AG04450 (cell line): ENCODE measurements at regions not wholly inside any gene's neighbourhood (a gene's known extent, or its start where the extent isn't known, plus 50 kb on each side); places are given as distances from the start of the nearest gene placed in this dataset.

ENCODE experiments used
- CTCF ChIA-PET: fragments of 300-600, 350-600 bp; formaldehyde crosslinking; extraction: SDS; loops from one replicate; lab custom pipeline; 2022; ENCODE audit warnings: antibody characterized with exemption, inconsistent platforms; lab: Charles Lee
- POLR2A ChIA-PET: fragments of 350-600 bp; formaldehyde crosslinking; extraction: SDS; loops from one replicate; lab custom pipeline; 2021; ENCODE audit warnings: antibody characterized with exemption, inconsistent platforms; lab: Yijun Ruan, JAX
- DNase-seq: peaks from one replicate; pipeline ENCODE4 v3.0.0-alpha.2; 2011; ENCODE audit warnings: low read depth, low spot score
- H3K27ac ChIP-seq: one replicate; pipeline ENCODE4 v1.5.1; 2012; ENCODE audit warnings: low read depth, low read length, control low read depth
- H3K27me3 ChIP-seq: one replicate; pipeline ENCODE4 v1.6.0; 2012; ENCODE audit warnings: low read length; ENCODE audit not compliant: control insufficient read depth, insufficient read depth
- H3K4me3 ChIP-seq: 2 replicates; pipeline ENCODE4 v1.5.1; 2011; ENCODE audit warnings: mild to moderate bottlenecking, low read depth, low read length, control low read depth
- H3K9me3 ChIP-seq: 2 replicates; pipeline ENCODE4 v1.5.1; 2012; ENCODE audit warnings: low read length; ENCODE audit not compliant: control insufficient read depth, insufficient read depth
- CTCF ChIP-seq: IDR thresholded peaks from 2 replicates; pipeline ENCODE4 v1.5.1; 2011; ENCODE audit warnings: low read depth, low read length, control low read depth, inconsistent platforms

DNA sequence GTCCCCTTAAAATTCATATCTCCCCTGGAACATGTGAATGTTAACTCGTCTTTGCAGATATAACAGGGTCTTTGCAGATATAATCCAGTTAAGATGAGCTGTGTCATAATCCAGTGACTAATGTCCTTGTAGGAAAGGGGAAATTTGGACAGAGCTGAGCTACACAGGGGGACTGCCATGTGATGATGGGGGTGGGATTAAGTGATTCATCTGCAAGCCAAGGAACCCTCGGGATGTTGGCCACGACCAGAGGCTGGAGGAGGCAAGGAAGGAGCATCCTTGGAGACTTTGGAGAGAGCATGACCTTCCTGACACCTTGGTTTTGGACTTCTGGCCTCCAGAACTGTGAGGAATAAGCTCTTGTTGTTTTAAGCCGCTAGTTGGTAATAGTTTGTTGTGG lies 153.9 kb upstream of the PCBD1 start:
- H3K9me3 ChIP-seq = no peaks in the 10 kb centered on the region; the same call in 1 of the 2 replicates
- H3K27ac ChIP-seq = no peak overlapping the region
- H3K4me3 ChIP-seq = no peak overlapping the region
- ChIA-PET CTCF (no interaction called here), POLR2A (no interaction called here)
- H3K27me3 ChIP-seq = peaks cover 33% of the 10 kb centered on the region
- no peak for DNase-seq
- no peak for TF ChIP-seq CTCF

DNA sequence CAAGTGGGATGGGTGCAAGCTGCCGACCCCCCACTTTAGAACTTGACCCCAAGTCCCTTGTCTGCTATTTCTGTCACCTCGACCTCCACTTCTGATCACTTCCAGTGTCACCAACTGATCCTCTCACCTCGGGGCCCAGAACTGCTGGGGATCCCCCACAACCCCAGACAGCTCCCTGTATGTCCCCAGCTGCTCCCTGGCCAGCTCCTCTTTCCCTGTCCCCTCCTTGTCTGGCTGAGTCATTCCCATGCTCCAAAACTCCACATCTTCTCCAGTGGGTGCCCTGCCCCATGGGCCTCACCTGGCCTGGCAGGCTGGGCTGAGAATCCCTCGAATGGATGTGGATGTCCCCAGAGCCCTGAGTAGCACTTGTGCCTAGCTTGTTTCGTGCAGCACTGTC lies 154.3 kb upstream of the PCBD1 start:
- Histone ChIP-seq H3K4me3 (no peak overlapping the region), H3K27ac (no peak overlapping the region), H3K9me3 (no peaks in the 10 kb centered on the region; the same call in 1 of the 2 replicates), H3K27me3 (peaks cover 36% of the 10 kb centered on the region)
- DNase-seq = no peak
- ChIA-PET CTCF (no interaction called here), POLR2A (no interaction called here)
- no peak for TF ChIP-seq CTCF

DNA sequence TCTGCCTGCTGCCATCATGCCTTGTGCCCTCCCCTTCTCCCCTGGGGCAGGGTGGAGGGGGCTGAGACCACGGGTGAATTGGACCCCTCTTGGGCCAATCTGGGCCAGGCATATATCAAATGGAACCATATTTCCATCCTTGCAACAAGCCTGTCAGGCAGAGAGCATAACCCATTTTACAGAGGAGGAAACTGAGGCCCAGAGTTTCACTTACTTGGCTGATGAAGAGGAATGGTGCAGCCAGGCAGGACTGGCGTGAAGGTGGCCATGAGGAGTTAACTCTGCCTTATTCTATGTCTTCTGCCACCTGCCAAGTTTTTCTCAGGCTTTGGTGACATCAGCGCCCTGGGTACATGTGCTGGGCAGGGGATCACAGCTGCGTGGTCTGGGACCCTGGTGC lies 155.5 kb upstream of the PCBD1 start:
- POLR2A ChIA-PET = no interaction called here
- no peak for TF ChIP-seq CTCF
- no peak overlapping the region for H3K4me3 ChIP-seq
- H3K9me3 ChIP-seq = no peaks in the 10 kb centered on the region; the same call in 1 of the 2 replicates
- H3K27me3 ChIP-seq = peaks cover 36% of the 10 kb centered on the region
- CTCF ChIA-PET = no interaction called here
- no peak for DNase-seq
- H3K27ac ChIP-seq = no peak overlapping the region

- POLR2A ChIA-PET = no interaction called here
- CTCF ChIA-PET = no interaction called here
- DNase-seq = no peak
These were observed 156.4 kb upstream of the PCBD1 start for GRCh38 chr10:71044720-71045119.

More at GRCh38 chr10:71044720-71045119, 156.4 kb upstream of the PCBD1 start:
- Histone ChIP-seq H3K9me3 (no peaks in the 10 kb centered on the region; the same call in 1 of the 2 replicates), H3K27me3 (peaks cover 36% of the 10 kb centered on the region), H3K27ac (no peak overlapping the region), H3K4me3 (no peak overlapping the region)
- TF ChIP-seq CTCF = no peak
